Parathyroid adenoma (tissue), 2 donors: ENCODE measurements at regions not wholly inside any gene's neighbourhood (a gene's known extent, or its start where the extent isn't known, plus 50 kb on each side); places are given as distances from the start of the nearest gene placed in this dataset.

Experiments
- H2AFZ ChIP-seq: fragments of 300-600 bp; sonication (generic); one replicate; pipeline ENCODE4 v1.7.0; 2017; ENCODE audit warnings: antibody characterized with exemption, mild to moderate bottlenecking
- H3K27ac ChIP-seq: fragments of 300-600 bp; sonication (generic); one replicate; pipeline ENCODE4 v1.7.0; 2017
- H3K27me3 ChIP-seq: fragments of 300-600 bp; sonication (generic); one replicate; pipeline ENCODE4 v1.7.0; 2017; ENCODE audit warnings: low read length; ENCODE audit not compliant: control insufficient read depth, insufficient read depth
- H3K36me3 ChIP-seq: fragments of 300-600 bp; sonication (generic); one replicate; pipeline ENCODE4 v1.7.0; 2017; ENCODE audit warnings: low read length; ENCODE audit not compliant: control insufficient read depth, insufficient read depth
- H3K4me1 ChIP-seq: fragments of 300-600 bp; sonication (generic); one replicate; pipeline ENCODE4 v1.7.0; 2017; ENCODE audit warnings: control low read depth
- H3K4me2 ChIP-seq: fragments of 300-600 bp; sonication (generic); one replicate; pipeline ENCODE4 v1.7.0; 2017; ENCODE audit warnings: low read length
- H3K4me3 ChIP-seq: fragments of 300-600 bp; sonication (generic); one replicate; pipeline ENCODE4 v1.7.0; 2017; ENCODE audit warnings: low read depth, low read length
- H3K79me2 ChIP-seq: fragments of 300-600 bp; sonication (generic); one replicate; pipeline ENCODE4 v1.7.0; 2017; ENCODE audit warnings: control low read depth
- H3K9ac ChIP-seq: fragments of 300-600 bp; sonication (generic); one replicate; pipeline ENCODE4 v1.7.0; 2017; ENCODE audit warnings: mild to moderate bottlenecking
- H3K9me3 ChIP-seq: fragments of 300-600 bp; sonication (generic); one replicate; pipeline ENCODE4 v1.7.0; 2017; ENCODE audit warnings: low read length; ENCODE audit not compliant: control insufficient read depth
- TF ChIP-seq, protein P1 (sequence below): fragments of 300-600 bp; sonication (generic); IDR thresholded peaks from one replicate; pipeline ENCODE4 v1.7.0; 2017; ENCODE audit warnings: antibody characterized with exemption, mild to moderate bottlenecking
- donor health status: primary hyperparathyroidism.

DNA sequence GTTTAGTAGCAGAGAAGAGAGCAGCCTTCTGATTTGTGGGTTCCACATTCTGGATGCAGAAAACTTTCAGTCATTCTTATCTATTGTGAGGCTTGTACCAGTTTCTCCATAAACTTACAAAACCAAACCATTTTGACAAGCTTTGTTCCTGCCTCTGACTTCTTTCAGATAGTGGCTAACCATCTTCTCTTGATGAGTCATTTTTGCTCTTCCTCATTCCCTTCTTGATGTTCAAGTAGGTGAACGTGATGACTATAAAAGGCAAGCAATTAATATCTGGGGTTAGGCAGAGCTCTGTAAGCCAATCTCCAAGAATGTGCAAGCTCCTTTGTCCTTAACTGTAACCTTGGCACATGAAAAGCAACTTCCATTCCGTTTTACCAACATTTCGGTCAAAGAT is 2083.1 kb upstream of the PIK3C3 start:
- H3K27ac ChIP-seq = no peak overlapping the region
- H3K4me1 ChIP-seq = no peaks in the 10 kb centered on the region
- no peaks in the 10 kb centered on the region for H3K79me2 ChIP-seq
- TF ChIP-seq, protein P1, sequence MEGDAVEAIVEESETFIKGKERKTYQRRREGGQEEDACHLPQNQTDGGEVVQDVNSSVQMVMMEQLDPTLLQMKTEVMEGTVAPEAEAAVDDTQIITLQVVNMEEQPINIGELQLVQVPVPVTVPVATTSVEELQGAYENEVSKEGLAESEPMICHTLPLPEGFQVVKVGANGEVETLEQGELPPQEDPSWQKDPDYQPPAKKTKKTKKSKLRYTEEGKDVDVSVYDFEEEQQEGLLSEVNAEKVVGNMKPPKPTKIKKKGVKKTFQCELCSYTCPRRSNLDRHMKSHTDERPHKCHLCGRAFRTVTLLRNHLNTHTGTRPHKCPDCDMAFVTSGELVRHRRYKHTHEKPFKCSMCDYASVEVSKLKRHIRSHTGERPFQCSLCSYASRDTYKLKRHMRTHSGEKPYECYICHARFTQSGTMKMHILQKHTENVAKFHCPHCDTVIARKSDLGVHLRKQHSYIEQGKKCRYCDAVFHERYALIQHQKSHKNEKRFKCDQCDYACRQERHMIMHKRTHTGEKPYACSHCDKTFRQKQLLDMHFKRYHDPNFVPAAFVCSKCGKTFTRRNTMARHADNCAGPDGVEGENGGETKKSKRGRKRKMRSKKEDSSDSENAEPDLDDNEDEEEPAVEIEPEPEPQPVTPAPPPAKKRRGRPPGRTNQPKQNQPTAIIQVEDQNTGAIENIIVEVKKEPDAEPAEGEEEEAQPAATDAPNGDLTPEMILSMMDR = no peak
- no peak overlapping the region for H3K4me3 ChIP-seq
- no peak overlapping the region for H2AFZ ChIP-seq
- H3K27me3 ChIP-seq = no peaks in the 10 kb centered on the region
- H3K36me3 ChIP-seq = no peaks in the 10 kb centered on the region
- H3K9ac ChIP-seq = no peak overlapping the region
- no peak overlapping the region for H3K4me2 ChIP-seq
- no peaks in the 10 kb centered on the region for H3K9me3 ChIP-seq

DNA sequence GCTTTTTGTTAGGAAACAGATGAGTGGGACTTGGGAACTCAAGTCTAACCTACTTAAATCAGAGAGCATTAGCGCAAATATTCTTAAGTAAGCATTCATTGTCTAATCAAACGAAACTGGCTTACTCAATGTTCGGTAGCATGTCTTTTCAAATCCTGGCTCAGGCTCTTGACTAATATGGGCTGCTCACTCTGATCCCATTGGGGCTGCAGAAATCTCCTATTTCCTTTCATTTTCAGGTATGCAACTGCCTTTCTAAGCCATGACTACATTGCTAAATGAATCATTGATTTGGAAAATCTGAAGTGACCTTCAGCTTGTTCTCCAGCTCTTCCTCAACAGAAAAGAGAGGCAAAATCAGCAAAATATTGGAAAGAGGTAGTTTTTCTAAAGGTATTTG is 2084.4 kb upstream of the PIK3C3 start:
- no peak overlapping the region for H3K4me2 ChIP-seq
- H3K9me3 ChIP-seq = no peaks in the 10 kb centered on the region
- no peak overlapping the region for H3K27ac ChIP-seq
- no peak overlapping the region for H2AFZ ChIP-seq
- H3K4me1 ChIP-seq = no peaks in the 10 kb centered on the region
- H3K9ac ChIP-seq = no peak overlapping the region
- TF ChIP-seq, protein P1 = no peak
- no peak overlapping the region for H3K4me3 ChIP-seq
- H3K27me3 ChIP-seq = no peaks in the 10 kb centered on the region
- H3K79me2 ChIP-seq = no peaks in the 10 kb centered on the region
- H3K36me3 ChIP-seq = no peaks in the 10 kb centered on the region

DNA sequence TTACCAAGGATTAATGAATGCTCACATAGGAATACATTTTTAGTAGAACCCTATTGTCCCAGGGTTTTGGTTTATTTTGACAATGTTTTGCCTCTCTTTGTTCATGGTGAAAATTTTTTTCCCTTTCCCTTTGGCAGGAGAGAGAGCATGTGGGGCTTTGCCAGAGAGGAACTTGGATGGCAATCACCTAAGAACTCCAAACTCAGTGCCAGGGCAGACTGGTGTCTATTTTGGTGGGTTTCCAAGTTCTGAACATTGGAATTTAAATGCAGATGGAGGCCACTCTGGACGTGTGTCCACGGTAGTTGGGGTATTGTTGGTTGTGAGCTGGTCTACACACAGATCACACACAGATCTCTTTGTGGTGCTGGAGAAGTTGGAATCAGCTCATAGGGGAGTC is 2091.1 kb upstream of the PIK3C3 start:
- H2AFZ ChIP-seq = no peak overlapping the region
- no peaks in the 10 kb centered on the region for H3K27me3 ChIP-seq
- no peaks in the 10 kb centered on the region for H3K79me2 ChIP-seq
- H3K9ac ChIP-seq = no peak overlapping the region
- H3K4me1 ChIP-seq = no peaks in the 10 kb centered on the region
- H3K36me3 ChIP-seq = no peaks in the 10 kb centered on the region
- TF ChIP-seq, protein P1 = no peak
- H3K4me2 ChIP-seq = no peak overlapping the region
- no peak overlapping the region for H3K4me3 ChIP-seq
- H3K27ac ChIP-seq = no peak overlapping the region
- no peaks in the 10 kb centered on the region for H3K9me3 ChIP-seq

DNA sequence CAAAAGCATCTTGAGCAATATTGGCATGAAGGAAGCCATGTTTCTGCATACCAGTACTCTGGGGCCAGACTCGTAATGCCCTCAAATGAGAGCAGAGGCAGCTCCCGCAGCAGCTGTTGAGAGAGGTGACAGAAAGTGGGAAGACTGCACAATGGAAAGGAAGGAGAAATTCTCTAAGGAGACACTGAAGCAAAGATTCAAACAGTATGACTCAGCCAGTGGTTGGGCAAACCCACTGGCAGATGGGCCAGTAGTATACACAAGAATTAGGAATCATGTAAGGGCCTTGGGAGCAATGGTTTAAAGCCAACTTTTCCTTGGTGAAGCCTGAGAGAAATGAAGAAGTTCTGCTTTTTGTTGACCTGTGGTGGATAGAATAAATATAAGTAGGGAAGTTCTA is 2092.7 kb upstream of the PIK3C3 start:
- H3K27ac ChIP-seq = no peak overlapping the region

DNA sequence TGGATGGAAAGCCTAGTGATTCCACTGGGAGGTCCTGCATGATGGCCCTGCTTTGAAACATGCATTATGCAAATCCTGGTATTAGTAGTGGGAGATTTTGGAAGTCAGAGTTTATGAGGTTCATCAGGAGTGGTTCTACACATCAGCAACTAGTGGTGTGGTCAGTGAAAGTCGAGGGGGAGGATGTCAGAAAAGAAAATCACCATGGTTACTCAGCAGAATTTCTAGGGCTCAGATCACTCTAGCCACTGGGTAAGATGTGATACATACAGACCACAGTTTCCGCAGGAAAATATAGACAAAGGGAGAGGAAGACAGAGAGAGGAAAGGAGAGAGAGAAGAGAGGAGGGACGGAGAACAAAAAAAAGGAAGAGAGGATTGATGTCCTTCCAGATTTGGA is 2100.7 kb upstream of the PIK3C3 start:
- Histone ChIP-seq H3K4me2 (no peak overlapping the region), H3K36me3 (no peaks in the 10 kb centered on the region), H3K9me3 (no peaks in the 10 kb centered on the region), H3K4me3 (no peak overlapping the region), H3K27ac (no peak overlapping the region), H3K4me1 (no peaks in the 10 kb centered on the region), H3K27me3 (no peaks in the 10 kb centered on the region), H3K79me2 (no peaks in the 10 kb centered on the region), H2AFZ (no peak overlapping the region), H3K9ac (no peak overlapping the region)
- TF ChIP-seq, protein P1 = no peak

More for the DNA sequence above, 2092.7 kb upstream of the PIK3C3 start:
- Histone ChIP-seq H3K79me2 (no peaks in the 10 kb centered on the region), H3K4me2 (no peak overlapping the region), H3K36me3 (no peaks in the 10 kb centered on the region), H3K9ac (no peak overlapping the region), H3K4me3 (no peak overlapping the region), H2AFZ (no peak overlapping the region), H3K4me1 (no peaks in the 10 kb centered on the region), H3K27me3 (no peaks in the 10 kb centered on the region), H3K9me3 (no peaks in the 10 kb centered on the region)
- TF ChIP-seq, protein P1 = no peak
